GM19238 (cell line): ENCODE measurements at regions not wholly inside any gene's neighbourhood (a gene's known extent, or its start where the extent isn't known, plus 50 kb on each side); places are given as distances from the start of the nearest gene placed in this dataset.
"Not testable (repeated sequence)": the region's sequence is repeated elsewhere in the genome, so short reads cannot be mapped to it uniquely, and the experiment has no call there.

Source experiments
- DNase-seq: peaks from one replicate; pipeline ENCODE4 v3.0.0; 2011; ENCODE audit warnings: low spot score; ENCODE audit not compliant: insufficient read length

DNA sequence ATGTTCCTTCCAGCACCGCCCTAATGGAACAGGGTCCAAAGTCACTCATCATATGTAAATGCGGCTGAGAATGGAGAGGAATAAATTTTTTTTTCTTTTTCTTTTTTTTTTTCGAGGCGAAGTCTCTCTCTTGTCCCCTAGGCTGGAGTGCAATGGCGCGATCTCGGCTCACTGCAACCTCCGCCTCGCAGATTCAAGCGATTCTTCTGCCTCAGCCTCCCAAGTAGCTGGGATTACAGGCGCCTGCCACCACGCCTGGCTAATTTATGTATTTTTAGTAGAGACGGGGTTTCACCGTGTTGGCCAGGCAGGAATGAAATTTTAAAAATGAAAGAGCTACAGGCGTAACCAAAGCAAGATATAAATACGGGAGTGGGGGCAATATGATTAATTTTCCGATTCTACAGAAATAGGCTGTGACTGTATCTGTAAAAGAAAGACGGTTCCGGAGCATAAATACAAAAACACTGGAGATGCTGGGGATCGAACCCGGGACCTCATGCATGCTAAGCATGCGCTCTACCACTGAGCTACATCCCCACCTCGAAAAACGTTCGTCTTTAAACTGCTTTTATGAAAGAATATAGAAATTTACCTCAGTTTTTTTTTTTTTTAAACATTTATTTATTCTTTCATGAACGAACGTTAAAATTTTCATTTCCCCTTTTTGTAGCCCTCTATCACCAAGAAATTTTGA lies 132.2 kb downstream of the GPX5 start:
- DNase-seq = no peak

DNA sequence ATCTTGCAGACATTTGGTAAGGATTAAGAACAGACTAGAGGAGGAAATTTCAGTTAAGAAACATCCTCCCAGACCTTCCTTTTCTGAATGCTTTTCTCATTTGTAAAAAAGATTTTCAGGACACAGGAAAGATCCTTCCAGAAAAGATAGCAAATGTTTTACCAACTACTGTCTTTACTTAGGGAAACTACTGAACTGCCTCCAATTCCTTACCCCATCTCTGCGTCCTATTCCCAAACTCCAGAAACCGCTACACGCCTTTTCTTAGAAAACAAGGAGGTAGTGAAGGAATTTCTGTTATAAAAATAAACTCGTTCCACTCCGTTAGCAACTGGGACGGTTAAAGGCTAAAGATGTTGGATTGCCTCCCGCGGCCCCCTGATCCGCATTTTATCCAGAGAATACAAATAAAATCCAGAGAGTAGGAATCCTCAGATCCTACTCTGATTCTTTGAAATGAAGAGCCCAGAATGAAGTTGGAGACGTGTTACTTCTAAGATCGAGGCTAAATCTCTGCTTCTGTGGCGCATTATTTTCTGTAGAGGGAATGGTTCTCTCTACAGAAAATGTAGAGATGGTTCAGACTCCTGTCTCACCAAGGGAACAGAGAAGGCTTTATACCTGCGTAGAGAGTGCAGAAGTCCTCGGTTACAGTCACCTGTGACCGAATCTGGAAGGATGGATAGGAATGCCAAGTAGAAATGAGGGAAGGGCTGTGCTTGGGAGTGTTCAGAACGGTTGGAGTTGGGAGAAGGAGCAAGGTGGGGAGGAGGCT lies 133.0 kb downstream of the GPX5 start:
- DNase-seq = no peak

DNA sequence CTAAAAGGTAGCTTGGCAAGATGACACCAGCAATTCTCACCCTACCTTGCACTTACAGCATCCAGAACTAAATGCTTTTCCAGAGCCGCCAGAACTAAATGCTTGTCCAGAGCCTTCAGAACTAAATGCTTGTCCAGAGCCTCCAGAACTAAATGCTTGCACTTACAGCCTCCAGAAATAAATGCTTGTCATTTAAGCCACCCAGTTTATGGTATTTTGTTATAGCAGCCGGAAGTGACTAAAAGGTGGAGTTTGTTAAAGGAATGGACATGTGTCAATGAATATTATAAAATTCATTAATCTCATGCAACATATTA lies 133.5 kb downstream of the GPX5 start:
- DNase-seq = no peak

DNA sequence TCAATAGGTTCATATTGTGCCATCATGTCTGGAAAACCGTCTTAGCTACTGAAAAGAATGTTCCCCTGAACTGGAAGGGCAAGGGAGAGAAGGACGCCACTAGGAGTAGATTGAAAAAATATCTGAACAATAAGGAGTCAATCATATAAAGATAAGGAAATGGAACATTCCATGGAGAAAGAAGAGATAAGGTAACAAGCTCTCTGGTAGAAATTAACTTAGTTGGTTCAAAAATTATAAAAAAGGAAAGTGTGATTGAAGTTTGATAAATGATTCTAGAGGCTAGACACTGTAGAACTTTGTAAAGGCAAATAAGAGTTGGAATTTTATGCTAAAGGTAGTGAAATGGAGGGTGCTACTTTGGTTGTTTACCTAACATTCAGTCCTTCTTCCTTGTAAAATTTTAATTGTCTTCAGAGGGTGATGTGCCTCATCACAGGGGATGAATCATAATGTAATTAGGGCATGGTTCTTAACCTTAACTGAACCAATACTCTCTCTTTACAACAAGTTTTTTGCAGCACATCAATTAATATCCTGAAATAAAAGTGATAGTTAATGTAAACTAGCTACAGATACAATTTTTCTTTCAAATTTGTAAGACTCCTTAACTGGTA lies 135.5 kb downstream of the GPX5 start:
- DNase-seq = no peak

DNA sequence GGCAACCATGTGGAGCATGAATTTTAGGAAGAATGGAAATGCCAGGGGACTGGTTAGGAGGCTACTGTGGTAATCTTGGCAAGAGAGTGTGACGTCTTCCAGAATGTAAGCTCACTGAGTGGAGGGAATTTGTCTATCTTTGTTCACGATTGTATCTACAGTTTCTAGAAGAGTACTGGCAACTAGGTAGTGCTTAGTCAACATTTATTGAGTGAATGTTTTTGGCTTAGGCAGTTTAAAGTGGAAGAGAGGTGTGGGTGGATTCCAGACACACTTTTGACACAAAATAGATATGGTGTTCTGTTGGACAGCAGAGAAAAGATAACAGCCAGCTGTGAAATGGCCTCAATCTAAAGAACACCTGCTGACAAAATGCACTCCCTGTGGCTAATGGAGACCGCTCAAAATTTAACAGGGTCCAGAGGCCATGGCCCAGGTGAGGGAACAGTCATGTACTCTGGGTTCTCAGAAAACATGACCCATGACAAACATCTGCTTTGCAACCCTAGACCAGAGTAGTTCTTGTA lies 139.3 kb downstream of the GPX5 start:
- DNase-seq = no peak

DNA sequence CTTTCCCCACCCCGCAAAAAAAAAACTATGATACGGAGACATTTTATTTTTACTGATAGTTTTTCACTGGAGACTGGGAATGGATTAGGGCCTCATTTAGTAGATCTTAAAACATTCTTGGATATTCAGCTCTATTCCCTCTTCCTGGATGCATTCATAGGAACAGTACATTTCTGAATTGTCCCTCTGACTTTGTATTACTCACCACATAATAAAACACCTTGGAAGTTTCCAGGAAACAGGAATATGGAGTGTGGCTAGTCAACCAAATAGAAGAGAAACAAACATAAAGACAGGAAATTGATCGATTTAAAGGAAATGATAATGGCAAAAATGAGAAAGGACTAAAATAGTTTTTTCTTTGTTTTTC lies 147.7 kb downstream of the GPX5 start:
- no peak for DNase-seq

DNA sequence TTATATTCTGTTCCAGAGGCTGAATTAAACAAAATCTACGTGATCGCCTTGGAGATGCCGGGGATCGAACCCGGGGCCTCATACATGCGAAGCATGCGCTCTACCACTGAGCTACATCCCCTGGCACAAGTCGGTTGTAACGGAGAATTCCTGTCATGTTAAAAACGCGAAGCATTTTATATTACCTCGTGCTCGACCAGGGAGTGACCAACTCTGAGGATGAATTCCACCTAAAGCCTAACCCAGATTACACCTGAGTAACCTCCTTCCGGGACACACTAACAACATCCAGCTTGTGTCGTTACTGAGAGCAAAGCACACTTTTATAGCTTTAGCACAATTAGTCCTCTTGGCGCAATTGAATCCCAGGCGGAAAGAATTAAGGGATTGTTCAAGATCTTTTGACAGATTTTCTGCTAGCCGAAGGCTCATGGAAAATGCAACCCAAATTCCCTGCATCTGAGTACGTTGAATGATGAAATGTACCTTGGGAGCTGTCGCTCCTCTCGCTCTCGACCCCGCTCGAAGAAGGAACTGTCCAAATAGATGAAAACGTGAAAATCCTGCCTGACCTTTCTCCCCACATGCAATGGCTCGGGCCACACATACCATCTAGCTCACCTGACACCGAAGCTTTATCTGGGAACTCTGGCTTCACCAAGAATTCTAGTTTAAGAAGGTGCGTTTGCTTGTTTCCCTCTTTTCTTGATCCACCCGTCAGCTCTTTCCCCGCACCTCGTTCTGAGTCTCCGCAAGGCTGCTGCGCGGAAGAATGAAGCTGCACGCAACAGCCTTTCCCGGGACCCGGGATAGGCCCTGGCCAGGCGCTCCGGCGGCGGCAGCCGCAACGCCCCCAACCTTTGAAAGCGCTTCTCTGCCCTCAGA lies 148.3 kb downstream of the GPX5 start:
- no peak for DNase-seq

DNA sequence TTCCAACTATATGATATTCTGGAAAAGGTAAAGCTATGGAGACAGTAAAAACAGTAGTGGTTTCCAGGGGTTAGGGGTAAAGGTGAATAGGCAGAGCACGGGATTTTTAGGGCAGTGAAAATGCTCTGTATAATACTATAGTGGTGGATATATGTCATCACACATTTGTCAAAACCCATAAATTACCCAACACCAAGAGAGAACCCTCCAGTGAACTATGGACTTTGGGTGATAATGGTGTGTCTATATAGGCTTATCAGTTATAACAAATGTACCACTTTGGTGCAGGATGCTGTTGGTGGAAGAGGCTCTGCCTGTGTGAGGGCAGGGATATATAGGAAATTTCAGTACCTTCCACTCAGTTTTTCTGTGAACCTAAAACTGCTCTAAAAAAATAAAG lies 149.9 kb downstream of the GPX5 start:
- no peak for DNase-seq

DNA sequence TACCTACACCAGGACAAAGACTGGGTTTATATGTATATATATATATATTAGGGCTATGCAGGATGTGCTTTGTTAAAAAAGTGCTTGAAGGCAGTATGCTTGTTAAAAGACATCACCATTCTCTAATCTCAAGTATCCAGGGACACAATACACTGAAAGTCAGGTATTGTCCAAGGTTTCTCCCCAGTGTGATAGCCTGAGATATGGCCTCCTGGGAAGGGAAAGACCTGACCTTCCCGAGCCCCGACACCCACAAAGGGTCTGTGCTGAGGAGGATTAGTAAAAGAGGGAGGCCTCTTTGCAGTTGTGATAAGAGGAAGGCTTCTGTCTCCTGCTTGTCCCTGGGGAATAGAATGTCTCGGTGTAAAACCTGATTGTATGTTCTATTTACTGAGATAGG lies 156.9 kb downstream of the GPX5 start:
- DNase-seq = no peak

DNA sequence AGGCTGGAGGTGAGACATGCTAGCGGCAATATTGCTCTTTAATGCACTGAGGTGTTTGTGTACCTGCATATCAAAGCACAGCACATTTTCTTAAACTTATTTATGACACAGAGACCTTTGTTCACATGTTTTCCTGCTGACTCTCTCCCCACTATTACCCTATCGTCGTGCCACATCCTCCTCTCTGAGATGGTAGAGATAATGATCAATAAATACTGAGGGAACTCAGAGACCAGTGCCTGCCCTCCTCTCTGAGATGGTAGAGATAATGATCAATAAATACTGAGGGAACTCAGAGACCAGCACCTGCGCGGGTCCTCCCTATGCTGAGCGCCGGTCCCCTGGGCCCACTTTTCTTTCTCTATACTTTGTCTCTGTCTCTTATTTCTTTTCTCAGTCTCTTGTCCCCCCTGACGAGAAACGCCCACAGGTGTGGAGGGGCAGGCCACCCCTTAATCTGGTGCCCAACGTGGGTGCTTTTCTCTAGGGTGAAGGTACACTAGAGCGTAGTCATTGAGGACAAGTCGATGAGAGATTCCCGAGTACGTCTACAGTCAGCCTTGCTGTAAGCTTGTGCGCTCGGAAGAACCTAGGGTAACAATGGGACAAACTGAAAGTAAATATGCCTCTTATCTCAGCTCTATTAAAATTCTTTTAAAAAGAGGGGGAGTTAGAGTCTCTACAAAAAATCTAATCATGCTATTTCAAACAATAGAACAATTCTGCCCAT lies 157.4 kb downstream of the GPX5 start:
- DNase-seq = not testable (repeated sequence)

DNA sequence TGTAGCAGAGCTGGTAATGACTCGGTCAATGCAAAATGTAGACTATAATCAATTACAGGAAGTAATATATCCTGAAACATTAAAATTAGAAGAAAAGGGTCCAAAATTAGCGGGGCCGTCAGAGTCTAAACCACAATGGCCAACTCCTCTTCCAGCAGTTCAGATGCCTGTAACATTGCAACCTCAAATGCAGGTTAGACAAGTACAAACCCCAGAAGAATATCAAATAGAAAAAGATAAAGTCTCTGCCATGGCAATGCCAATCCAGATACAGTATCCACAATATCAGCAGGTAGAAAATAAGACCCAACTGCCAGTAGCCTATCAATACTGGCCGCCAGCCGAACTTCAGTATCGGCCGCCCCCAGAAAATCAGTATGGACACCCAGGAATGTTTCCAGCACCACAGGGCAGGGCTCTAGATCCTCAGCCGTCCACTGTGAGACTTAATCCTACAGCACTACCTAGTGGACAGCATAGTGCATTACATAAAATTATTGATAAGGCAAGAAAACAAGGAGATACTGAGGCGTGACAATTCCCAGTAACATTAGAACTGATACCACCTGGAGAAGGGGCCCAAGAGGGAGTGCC lies 158.4 kb downstream of the GPX5 start:
- DNase-seq = no peak

DNA sequence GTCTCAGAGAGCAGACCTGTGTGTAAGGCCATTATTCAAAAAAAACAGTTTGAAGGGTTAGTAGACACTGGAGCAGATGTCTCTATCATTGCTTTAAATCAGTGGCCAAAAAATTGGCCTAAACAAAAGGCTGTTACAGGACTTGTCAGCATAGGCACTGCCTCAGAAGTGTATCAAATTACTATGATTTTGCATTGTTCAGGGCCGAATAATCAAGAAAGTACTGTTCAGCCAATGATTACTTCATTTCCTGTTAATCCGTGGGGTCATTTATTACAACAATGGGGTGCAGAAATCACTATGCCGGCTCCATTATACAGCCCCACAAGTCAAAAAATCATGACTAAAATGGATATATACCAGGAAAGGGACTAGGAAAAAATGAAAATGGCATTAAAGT lies 160.3 kb downstream of the GPX5 start:
- DNase-seq = not testable (repeated sequence)

DNA sequence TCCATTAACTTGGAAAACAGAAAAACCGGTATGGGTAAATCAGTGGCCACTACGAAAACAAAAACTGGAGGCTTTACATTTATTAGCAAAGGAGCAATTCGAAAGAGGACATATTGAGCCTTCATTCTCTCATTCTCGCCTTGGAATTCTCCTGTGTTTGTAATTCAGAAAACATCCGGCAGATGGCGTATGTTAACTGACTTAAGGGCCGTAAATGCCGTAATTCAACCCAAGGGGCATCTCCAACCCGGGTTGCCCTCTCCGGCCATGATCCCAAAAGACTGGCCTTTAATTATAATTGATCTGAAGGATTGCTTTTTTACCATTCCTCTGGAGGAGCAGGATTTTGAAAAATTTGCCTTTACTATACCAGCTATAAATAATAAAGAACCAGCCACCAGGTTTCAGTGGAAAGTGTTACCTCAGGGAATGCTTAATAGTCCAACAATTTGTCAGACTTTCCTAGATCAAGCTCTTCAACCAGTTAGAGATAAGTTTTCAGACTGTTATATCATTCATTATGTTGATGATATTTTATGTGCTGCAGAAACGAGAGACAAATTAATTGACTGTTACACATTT lies 160.9 kb downstream of the GPX5 start:
- DNase-seq = peak; percentile 10

DNA sequence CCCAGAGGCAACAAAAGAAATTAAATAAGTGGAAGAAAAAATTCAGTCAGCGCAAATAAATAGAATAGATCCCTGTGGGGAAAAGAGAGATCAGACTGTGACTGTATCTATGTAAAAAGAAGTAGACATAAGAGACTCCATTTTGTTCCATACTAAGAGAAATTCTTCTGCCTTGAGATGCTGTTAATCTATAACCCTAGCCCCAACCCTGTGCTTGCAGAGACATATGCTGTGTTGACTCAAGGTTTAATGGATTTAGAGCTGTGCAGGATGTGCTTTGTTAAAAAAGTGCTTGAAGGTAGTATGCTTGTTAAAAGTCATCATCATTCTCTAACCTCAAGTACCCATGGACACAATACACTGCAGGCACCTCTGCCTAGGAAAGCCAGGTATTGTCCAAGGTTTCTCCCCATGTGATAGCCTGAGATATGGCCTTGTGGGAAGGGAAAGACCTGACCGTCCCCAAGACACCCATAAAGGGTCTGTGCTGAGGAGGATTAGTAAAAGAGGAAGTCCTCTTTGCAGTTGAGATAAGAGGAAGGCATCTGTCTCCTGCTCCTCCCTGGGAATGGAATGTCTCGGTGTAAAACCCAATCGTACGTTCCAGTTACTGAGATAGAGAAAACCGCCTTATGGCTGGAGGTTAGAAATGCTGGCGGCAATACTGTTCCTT lies 161.8 kb downstream of the GPX5 start:
- not testable (repeated sequence) for DNase-seq

DNA sequence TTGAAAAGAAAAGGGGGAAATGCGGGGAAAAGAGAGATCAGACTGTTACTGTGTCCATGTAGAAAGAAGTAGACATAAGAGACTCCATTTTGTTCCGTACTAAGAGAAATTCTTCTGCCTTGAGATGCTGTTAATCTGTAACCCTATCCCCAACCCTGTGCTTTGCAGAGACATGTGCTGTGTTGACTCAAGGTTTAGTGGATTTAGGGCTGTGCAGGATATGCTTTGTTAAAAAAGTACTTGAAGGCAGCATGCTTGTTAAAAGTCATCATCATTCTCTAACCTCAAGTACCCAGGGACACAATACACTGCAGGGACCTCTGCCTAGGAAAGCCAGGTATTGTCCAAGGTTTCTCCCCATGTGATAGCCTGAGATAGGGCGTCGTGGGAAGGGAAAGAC lies 166.3 kb downstream of the GPX5 start:
- DNase-seq = not testable (repeated sequence)

DNA sequence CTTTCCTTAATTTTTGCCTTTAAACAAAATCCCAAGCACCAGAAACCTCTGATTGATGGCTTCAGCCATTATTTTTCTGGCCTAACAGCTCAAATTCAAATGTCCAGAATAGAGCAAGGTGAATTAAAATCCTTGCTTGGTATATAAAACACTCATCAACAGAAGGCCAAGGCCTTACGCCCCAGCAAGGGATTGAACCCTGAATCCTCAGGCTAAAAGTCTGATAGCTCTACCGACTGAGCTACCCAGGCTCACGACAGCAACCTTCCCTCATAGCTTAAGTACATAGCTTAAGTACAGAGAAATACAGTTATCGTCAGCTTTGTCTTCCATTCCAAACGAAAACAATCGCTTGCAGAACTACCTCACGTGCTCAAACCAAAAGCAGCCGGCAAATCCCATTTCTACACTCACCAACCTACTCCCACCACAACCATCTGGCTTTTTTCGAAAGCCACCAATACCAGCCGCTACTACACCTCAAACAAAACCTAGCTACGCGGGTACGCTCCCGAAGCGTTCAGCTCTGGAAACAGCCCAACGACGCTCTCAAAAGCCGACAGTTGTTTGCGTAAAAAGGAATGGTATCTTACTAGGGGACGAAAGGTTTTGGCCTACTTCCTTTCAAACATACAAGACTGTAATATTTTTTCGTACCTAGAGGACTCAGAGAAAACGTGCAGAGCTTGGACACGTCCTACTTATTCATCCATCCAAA lies 167.5 kb downstream of the GPX5 start:
- no peak for DNase-seq

DNA sequence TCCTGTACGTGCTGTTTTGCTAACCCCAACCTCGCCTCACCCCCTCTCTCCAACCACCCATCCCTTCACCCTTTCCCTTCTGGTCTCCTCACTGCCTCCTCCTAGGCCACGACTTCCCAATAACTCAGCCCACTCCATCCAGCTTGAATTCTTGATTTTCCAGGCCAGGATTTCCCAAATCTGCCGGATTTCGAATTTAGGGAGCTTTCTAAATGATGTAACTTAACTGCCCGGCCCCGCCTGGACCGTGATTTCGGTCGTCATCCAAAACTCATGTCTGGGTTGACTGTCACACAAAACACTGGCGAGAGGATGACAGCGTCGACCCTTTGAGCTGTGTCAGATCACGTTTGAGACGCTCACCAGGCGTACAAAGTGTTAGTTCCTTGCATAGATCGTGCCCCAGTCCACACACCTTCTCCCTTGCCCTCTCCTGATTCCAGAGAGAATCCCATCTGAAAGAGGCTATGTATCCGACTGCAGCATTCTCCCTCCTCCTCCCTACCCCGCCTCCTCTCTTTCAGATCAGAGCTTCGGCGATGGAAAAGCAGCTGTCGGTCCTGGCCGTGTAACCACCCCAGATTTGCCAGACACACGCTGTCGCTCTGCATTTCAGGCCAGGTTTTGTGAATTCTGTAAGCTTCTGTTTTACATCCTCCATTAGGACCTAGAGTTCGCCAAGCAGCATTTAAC lies 168.2 kb downstream of the GPX5 start:
- no peak for DNase-seq

DNA sequence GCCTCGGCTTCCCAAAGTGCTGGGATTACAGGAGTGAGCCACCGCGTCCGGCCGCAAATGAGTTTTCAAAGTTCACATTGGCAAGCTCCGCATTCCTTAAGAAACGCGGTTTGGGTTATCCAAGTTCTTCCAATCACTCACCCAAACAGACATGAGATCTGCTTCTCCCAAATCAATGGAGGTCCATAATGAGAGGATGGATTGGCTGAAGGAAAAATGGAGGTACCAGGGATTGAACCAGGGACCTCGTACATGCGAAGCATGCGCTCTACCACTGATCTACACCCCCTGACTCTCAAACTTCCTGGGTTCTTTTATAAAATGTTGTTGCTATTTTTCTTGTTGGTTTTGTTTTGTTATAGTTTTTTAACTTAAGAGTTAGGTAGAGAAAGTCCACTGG lies 170.0 kb downstream of the GPX5 start:
- DNase-seq = no peak
